ENCODE measurements at regions not wholly inside any gene's neighbourhood (a gene's known extent, or its start where the extent isn't known, plus 50 kb on each side); places are given as distances from the start of the nearest gene placed in this dataset.

- Histone ChIP-seq H2AFZ (ENCODE audit: low read length) (no peak overlapping the region), H3F3A (ENCODE audit: insufficient read depth, low read length) (no peaks in the 10 kb centered on the region), H3K79me2 (ENCODE audit: low read length) (no peaks in the 10 kb centered on the region), H4K20me1 (ENCODE audit: insufficient read depth, low read length) (no peaks in the 10 kb centered on the region), H3K4me3 (ENCODE audit: low read length) (no peak overlapping the region), H3K36me3 (replicated peaks; ENCODE audit: insufficient read depth, low read length) (no peaks in the 10 kb centered on the region), H3K4me2 (ENCODE audit: low read depth, low read length) (no peak overlapping the region), H3K9ac (ENCODE audit: low read length) (no peak overlapping the region), H3K9me2 (replicated peaks; ENCODE audit: insufficient read depth, low read length) (no peaks in the 10 kb centered on the region), H3K27ac (ENCODE audit: low read length) (no peak overlapping the region), H3K4me1 (ENCODE audit: low read length) (no peaks in the 10 kb centered on the region), H3K27me3 (replicated peaks; ENCODE audit: insufficient read depth, low read length) (no peaks in the 10 kb centered on the region), H3K9me3 (replicated peaks; ENCODE audit: insufficient read depth, low read length) (no peaks in the 10 kb centered on the region)
- DNase-seq: no peak
- TF ChIP-seq EZH2phosphoT487 (IDR thresholded peaks at IDR 0.05; ENCODE audit: low read length) (no peak), EZH2 (optimal IDR thresholded peaks at IDR 0.05; ENCODE audit: low read depth, low read length) (no peak)
- TF ChIP-seq, protein P1, sequence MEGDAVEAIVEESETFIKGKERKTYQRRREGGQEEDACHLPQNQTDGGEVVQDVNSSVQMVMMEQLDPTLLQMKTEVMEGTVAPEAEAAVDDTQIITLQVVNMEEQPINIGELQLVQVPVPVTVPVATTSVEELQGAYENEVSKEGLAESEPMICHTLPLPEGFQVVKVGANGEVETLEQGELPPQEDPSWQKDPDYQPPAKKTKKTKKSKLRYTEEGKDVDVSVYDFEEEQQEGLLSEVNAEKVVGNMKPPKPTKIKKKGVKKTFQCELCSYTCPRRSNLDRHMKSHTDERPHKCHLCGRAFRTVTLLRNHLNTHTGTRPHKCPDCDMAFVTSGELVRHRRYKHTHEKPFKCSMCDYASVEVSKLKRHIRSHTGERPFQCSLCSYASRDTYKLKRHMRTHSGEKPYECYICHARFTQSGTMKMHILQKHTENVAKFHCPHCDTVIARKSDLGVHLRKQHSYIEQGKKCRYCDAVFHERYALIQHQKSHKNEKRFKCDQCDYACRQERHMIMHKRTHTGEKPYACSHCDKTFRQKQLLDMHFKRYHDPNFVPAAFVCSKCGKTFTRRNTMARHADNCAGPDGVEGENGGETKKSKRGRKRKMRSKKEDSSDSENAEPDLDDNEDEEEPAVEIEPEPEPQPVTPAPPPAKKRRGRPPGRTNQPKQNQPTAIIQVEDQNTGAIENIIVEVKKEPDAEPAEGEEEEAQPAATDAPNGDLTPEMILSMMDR (IDR thresholded peaks at IDR 0.05; ENCODE audit: low read length): no peak
These were observed 184.8 kb upstream of the PDE3A start for GRCh38 chr12:20183563-20183962.

- Histone ChIP-seq H3K9me2 (replicated peaks; ENCODE audit: insufficient read depth, low read length) (no peaks in the 10 kb centered on the region), H3K9me3 (replicated peaks; ENCODE audit: insufficient read depth, low read length) (no peaks in the 10 kb centered on the region), H3K36me3 (replicated peaks; ENCODE audit: insufficient read depth, low read length) (no peaks in the 10 kb centered on the region), H3K79me2 (ENCODE audit: low read length) (no peaks in the 10 kb centered on the region), H3K9ac (ENCODE audit: low read length) (no peak overlapping the region), H3K27ac (ENCODE audit: low read length) (no peak overlapping the region), H3K27me3 (replicated peaks; ENCODE audit: insufficient read depth, low read length) (no peaks in the 10 kb centered on the region), H4K20me1 (ENCODE audit: insufficient read depth, low read length) (no peaks in the 10 kb centered on the region), H3F3A (ENCODE audit: insufficient read depth, low read length) (no peaks in the 10 kb centered on the region), H3K4me2 (ENCODE audit: low read depth, low read length) (no peak overlapping the region), H3K4me1 (ENCODE audit: low read length) (no peaks in the 10 kb centered on the region), H3K4me3 (ENCODE audit: low read length) (no peak overlapping the region), H2AFZ (ENCODE audit: low read length) (no peak overlapping the region)
- DNase-seq: no peak
- TF ChIP-seq EZH2phosphoT487 (IDR thresholded peaks at IDR 0.05; ENCODE audit: low read length) (no peak), EZH2 (optimal IDR thresholded peaks at IDR 0.05; ENCODE audit: low read depth, low read length) (no peak)
- TF ChIP-seq, protein P1 (IDR thresholded peaks at IDR 0.05; ENCODE audit: low read length): no peak
These were observed 183.8 kb upstream of the PDE3A start for GRCh38 chr12:20184514-20184913.

- Histone ChIP-seq H3K27me3 (replicated peaks; ENCODE audit: insufficient read depth, low read length) (no peaks in the 10 kb centered on the region), H3K9ac (ENCODE audit: low read length) (no peak overlapping the region), H3K4me3 (ENCODE audit: low read length) (no peak overlapping the region), H2AFZ (ENCODE audit: low read length) (no peak overlapping the region), H4K20me1 (ENCODE audit: insufficient read depth, low read length) (no peaks in the 10 kb centered on the region), H3K36me3 (replicated peaks; ENCODE audit: insufficient read depth, low read length) (no peaks in the 10 kb centered on the region), H3K27ac (ENCODE audit: low read length) (no peak overlapping the region), H3K79me2 (ENCODE audit: low read length) (no peaks in the 10 kb centered on the region), H3K9me3 (replicated peaks; ENCODE audit: insufficient read depth, low read length) (no peaks in the 10 kb centered on the region), H3F3A (ENCODE audit: insufficient read depth, low read length) (no peaks in the 10 kb centered on the region), H3K4me2 (ENCODE audit: low read depth, low read length) (no peak overlapping the region), H3K9me2 (replicated peaks; ENCODE audit: insufficient read depth, low read length) (no peaks in the 10 kb centered on the region), H3K4me1 (ENCODE audit: low read length) (no peaks in the 10 kb centered on the region)
- no peak for DNase-seq
- TF ChIP-seq EZH2 (optimal IDR thresholded peaks at IDR 0.05; ENCODE audit: low read depth, low read length) (no peak), EZH2phosphoT487 (IDR thresholded peaks at IDR 0.05; ENCODE audit: low read length) (no peak)
- TF ChIP-seq, protein P1 (IDR thresholded peaks at IDR 0.05; ENCODE audit: low read length): no peak
These were observed 180.9 kb upstream of the PDE3A start for GRCh38 chr12:20187456-20187855.
